DMS153 (cell line): ENCODE measurements at regions not wholly inside any gene's neighbourhood (a gene's known extent, or its start where the extent isn't known, plus 50 kb on each side); places are given as distances from the start of the nearest gene placed in this dataset.
"Not testable (repeated sequence)": the region's sequence is repeated elsewhere in the genome, so short reads cannot be mapped to it uniquely, and the experiment has no call there.

ENCODE experiments used
- DNase-seq: peaks from one replicate; lab custom pipeline; 2025; lab: John Stamatoyannopoulos, UW

DNA sequence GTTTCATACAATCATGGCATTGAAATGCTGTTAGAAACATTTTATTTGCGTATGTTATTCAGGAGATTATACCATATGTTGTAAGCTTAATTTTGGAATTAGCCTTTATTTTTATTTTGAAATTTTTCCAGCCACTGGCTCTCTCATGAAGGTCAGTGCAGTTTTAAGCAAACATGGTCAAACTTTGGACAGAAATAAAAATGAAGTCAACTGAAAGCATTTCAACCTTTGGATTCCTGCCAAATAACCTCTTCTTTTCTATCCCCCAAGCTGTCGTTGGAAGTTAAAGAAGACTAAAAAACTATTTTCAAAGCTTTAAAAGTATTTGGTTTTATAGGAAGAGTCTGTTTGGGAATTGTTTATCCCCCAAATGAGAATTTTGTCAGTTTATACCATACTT is 846.6 kb downstream of the MCTP2 start:
- no peak for DNase-seq

DNA sequence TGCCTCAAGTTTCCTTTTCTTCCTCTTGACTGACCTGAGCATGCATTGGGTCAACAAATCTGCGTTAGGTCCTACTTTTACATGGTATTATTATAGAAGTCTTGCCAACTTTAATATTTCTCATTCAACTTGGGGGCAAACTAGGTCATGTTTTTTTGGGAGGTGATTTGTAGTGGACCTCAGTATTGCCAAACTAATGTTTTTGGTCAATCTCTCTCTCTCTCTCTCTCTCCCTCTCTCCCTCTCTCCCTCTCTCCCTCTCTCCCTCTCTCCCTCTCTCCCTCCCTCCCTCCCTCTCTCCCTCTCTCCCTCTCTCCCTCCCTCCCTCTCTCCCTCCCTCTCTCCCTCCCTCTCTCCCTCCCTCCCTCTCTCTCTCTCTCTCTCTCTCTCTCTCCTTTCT is 848.9 kb downstream of the MCTP2 start:
- DNase-seq: not testable (repeated sequence)

GRCh38 chr15:95085056-95085455 is 853.7 kb downstream of the MCTP2 start:
- DNase-seq: no peak

- no peak for DNase-seq
Measured at GRCh38 chr15:95086531-95087252, 855.3 kb downstream of the MCTP2 start.

GRCh38 chr15:95087253-95087609 is 855.9 kb downstream of the MCTP2 start:
- DNase-seq: no peak

GRCh38 chr15:95091444-95091843 is 860.1 kb downstream of the MCTP2 start:
- DNase-seq: no peak

- no peak for DNase-seq
Measured at GRCh38 chr15:95095250-95095649, 863.9 kb downstream of the MCTP2 start.

DNA sequence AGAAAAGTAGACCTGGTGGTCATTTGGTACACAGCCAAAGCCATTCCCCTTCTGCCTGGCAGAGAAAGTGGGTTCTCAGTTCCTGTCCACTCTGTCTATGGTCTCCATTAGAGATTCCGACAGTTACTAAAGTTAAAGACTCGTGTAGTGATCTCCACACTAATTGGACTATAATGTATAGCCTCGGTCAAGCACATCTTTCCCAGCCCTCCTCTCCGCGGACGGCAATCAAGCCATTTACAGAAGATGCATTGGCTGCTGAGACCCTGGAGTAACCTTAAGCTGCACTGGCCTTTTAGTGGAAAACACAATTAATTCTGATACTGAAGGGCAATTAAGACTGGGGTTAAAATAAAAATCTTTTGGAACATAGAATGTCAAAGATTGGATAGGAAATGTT is 865.3 kb downstream of the MCTP2 start:
- no peak for DNase-seq

DNA sequence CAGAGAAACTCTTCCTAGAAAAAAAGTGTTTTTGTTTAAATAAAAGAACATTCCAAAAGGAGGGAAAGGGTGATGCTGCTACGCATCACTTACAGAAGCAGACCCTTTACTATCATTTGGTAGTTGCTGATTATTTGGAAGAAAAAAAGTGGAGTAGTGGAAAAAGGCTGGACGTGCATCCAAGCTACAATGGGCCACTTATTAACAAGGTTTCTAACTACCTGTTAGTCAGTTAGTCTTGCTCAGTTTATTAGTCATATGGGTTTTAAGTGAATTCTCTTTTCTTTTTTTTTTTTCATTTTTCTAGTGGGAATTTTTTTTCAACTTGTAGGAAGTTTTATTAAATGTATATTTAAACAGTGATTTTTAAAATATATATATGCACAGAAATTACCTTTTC is 866.0 kb downstream of the MCTP2 start:
- no peak for DNase-seq

- no peak for DNase-seq
Measured at GRCh38 chr15:95105229-95105628, 873.9 kb downstream of the MCTP2 start.

- DNase-seq: no peak
Measured at GRCh38 chr15:95106801-95107200, 875.4 kb downstream of the MCTP2 start.

GRCh38 chr15:95108673-95109072 is 877.3 kb downstream of the MCTP2 start:
- DNase-seq: no peak

- DNase-seq: no peak
Measured at GRCh38 chr15:95111969-95112368, 880.6 kb downstream of the MCTP2 start.

- no peak for DNase-seq
Measured at GRCh38 chr15:95113041-95113440, 881.7 kb downstream of the MCTP2 start.

- no peak for DNase-seq
Measured at GRCh38 chr15:95119041-95119610, 887.8 kb downstream of the MCTP2 start.

- DNase-seq: no peak
Measured at GRCh38 chr15:95120595-95120994, 889.2 kb downstream of the MCTP2 start.

- no peak for DNase-seq
Measured at GRCh38 chr15:95121191-95121590, 889.8 kb downstream of the MCTP2 start.

DNA sequence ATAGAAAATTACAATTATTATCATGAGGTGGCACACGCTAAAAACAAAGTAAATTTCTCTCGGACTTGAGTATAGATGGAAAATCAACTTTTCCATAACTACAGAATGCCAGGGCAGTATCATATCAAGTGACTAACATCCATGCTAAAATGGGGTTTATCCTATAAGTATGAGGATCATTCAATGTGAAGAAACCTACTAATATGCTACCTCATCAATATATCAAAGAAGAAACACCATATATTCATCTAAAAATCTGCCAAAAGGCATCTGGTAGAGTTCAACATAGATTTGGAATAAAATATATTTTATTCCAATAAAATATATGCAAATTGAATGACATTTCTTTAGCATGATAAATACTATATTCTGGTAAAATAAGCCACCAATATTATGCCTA is 894.4 kb downstream of the MCTP2 start:
- DNase-seq: no peak

- no peak for DNase-seq
Measured at GRCh38 chr15:95127356-95127755, 896.0 kb downstream of the MCTP2 start.

DNA sequence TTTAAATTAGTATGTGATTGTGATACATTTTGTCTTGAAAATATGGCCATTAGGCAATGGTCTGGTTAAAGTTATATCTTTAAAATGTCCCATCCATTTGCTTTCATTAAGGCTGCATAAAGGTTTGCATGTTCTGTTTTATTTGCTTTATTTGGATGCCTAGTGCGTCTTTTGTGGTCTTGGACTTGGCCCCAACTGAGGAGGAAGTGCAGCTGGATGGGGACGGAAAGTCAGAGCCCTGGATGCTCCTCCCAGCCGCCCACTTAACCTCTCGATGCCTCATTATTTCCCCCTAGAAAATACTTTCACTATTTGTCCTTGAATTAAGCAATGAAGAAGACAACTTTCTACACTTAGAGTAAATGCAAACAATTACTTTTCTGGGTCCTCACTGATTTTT is 898.2 kb downstream of the MCTP2 start:
- no peak for DNase-seq

DNA sequence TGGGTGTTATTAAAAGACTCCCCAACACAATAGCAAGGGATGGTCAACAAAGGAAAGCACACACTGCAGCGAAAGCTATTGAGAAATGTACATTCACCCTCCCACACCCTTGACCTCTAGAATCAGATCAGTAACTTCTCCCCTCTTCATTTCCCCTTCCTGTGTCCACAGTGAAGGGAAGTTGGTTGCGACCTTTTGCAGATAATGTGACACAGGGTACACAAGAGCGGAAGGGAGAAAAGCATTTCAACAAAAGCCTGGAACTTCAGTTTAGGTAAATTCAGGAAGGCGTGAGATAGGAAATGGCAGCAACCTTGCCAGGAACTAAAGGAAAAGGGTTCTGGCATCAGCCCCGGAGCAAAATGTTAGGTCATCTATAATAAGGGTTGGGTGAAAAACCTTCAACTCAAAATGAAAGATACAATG is 899.8 kb downstream of the MCTP2 start:
- no peak for DNase-seq

- no peak for DNase-seq
Measured at GRCh38 chr15:95132774-95133173, 901.4 kb downstream of the MCTP2 start.

DNA sequence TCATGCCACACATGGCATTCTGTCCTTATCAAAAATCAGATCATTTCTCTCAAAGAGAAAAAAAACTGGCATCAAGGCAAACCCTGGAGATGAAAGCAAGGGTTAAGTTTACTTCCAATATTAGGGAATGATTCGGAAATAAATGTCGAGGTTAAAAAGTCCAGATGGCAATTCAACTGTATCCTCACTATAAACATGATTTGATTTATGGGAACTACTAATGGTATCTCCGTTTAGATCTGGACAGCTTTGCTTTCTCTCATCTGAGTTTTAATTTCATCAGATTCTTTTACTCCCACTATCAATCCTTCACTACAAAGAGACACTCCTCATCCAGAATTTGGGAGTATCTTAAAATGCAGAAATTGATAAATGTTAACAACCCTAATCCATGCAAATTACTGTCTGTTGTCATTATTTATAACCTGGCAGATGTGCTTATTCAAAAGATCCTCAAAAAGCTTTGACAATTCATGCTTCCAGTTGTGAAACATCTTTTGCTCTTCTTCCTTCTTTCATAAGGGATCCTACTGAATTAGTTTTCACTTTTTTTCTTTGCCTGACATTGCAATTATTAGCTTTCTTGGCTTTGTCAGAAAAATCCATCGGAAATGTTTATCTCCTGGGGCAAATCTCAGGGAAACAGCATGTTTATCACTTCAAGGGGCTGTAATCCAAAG is 903.2 kb downstream of the MCTP2 start:
- DNase-seq: no peak
